ENCODE measurements at regions not wholly inside any gene's neighbourhood (a gene's known extent, or its start where the extent isn't known, plus 50 kb on each side); places are given as distances from the start of the nearest gene placed in this dataset.

DNA sequence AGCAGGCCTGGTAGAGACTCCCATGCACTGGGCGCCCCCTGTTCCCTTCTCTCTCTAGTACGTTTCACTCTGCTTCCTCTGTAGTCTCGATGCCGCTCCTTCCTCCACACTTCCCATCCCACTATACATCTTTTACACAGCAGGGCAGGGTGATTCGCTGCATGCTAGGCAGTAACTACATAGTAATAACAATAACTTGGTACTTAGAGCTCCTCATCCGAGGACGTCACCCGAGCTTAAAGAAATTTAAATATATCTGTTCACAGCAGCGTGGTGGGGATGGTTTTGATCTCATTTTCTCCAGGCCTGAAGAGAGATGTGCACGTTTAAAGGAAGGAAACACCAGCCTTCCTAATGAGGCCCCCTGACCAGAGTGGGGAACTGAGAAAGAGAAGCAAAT lies 276.9 kb downstream of the SKAP2 start:
- Histone ChIP-seq H3K4me1 (peaks cover 0 to 10% (median 8%) of the 10 kb centered on the region in 4 donors), H3K36me3 (no peaks in the 10 kb centered on the region), H3K27me3 (peaks cover 0 to 11% (median 0%) of the 10 kb centered on the region in 4 donors), H3K4me3 (no peak overlapping the region), H3K27ac (replicated peaks in 1 of 4) (no peak overlapping the region), H3K9me3 (no peaks in the 10 kb centered on the region)
- WGBS, result 85% methylated on average over 10 of the region's 10 CpGs
- peak; percentile 82 for DNase-seq (ENCODE audit: extremely low spot score)
- intact Hi-C loops (cut with DNase I), result no loop called here
- no peak for TF ChIP-seq EP300 (IDR thresholded peaks at IDR 0.05)
- TF ChIP-seq POLR2A (IDR thresholded peaks at IDR 0.05; ENCODE audit: low read depth), result no peak
- TF ChIP-seq POLR2AphosphoS5 (IDR thresholded peaks at IDR 0.05), result no peak
- TF ChIP-seq, protein P1, sequence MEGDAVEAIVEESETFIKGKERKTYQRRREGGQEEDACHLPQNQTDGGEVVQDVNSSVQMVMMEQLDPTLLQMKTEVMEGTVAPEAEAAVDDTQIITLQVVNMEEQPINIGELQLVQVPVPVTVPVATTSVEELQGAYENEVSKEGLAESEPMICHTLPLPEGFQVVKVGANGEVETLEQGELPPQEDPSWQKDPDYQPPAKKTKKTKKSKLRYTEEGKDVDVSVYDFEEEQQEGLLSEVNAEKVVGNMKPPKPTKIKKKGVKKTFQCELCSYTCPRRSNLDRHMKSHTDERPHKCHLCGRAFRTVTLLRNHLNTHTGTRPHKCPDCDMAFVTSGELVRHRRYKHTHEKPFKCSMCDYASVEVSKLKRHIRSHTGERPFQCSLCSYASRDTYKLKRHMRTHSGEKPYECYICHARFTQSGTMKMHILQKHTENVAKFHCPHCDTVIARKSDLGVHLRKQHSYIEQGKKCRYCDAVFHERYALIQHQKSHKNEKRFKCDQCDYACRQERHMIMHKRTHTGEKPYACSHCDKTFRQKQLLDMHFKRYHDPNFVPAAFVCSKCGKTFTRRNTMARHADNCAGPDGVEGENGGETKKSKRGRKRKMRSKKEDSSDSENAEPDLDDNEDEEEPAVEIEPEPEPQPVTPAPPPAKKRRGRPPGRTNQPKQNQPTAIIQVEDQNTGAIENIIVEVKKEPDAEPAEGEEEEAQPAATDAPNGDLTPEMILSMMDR (IDR thresholded peaks at IDR 0.05), result no peak

DNA sequence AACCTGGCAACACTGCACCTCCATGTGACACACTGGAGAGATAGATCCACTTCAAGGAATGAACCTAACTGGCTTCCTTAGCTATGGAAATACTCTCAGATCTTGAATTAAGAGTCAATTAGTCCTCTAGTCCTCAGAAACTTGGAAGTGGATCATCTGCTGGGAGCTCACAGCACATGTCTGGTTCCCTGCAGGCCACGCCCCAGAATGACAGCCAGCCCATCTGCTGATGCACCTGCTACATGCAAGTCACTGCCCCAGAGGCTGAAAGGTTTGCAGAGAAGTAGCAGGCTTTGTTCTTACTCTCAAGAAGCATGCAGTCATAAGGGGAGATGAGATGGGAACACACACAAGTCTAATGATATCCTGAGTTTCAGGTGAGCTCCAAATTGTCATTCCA lies 275.9 kb downstream of the SKAP2 start:
- intact Hi-C loops (cut with DNase I), result no loop called here
- no peaks in the 10 kb centered on the region for H3K36me3 ChIP-seq
- H3K4me3 ChIP-seq, result no peak overlapping the region
- H3K4me1 ChIP-seq, result peaks cover 0 to 19% (median 18%) of the 10 kb centered on the region in 4 donors
- H3K9me3 ChIP-seq, result no peaks in the 10 kb centered on the region
- peaks cover 0 to 11% (median 0%) of the 10 kb centered on the region in 4 donors for H3K27me3 ChIP-seq
- WGBS, result 50% methylated on average over 1 of the region's 1 CpG
- H3K27ac ChIP-seq (replicated peaks in 1 of 4), result no peak overlapping the region
- peak; percentile 74 for DNase-seq (ENCODE audit: extremely low spot score)
- TF ChIP-seq POLR2AphosphoS5 (IDR thresholded peaks at IDR 0.05) (no peak), POLR2A (IDR thresholded peaks at IDR 0.05; ENCODE audit: low read depth) (no peak), EP300 (IDR thresholded peaks at IDR 0.05) (no peak)
- TF ChIP-seq, protein P1 (IDR thresholded peaks at IDR 0.05), result no peak

DNA sequence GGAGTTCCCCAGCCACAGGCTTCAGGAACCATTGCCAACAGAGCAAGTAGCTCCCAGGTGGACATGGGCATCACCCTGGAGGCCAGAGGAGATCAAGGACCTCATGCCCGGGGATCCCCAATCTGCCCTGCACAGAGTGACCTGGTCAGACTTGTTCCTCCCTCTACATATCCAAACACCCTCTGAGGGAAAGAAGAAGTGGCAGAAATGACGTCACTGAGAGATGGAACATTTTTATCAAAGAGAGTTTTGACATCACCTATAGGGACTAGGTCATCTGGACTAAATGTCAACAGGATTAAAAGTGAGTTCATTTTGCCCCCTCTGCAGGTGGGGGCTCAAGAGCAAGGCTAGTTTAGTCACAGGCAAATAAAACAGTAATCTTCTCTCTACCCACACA lies 273.7 kb downstream of the SKAP2 start:
- no peaks in the 10 kb centered on the region for H3K9me3 ChIP-seq
- peaks cover 0 to 11% (median 0%) of the 10 kb centered on the region in 4 donors for H3K27me3 ChIP-seq
- 65% methylated on average over 2 of the region's 2 CpGs for WGBS
- H3K36me3 ChIP-seq, result no peaks in the 10 kb centered on the region
- peak; percentile 62 for DNase-seq (ENCODE audit: extremely low spot score)
- TF ChIP-seq, protein P1 (IDR thresholded peaks at IDR 0.05), result no peak
- TF ChIP-seq POLR2A (IDR thresholded peaks at IDR 0.05; ENCODE audit: low read depth), result no peak
- no peak for TF ChIP-seq POLR2AphosphoS5 (IDR thresholded peaks at IDR 0.05)
- no peak for TF ChIP-seq EP300 (IDR thresholded peaks at IDR 0.05)
- peaks cover 0 to 35% (median 34%) of the 10 kb centered on the region in 4 donors for H3K4me1 ChIP-seq
- intact Hi-C loops (cut with DNase I), result no loop called here
- no peak overlapping the region for H3K4me3 ChIP-seq
- H3K27ac ChIP-seq (replicated peaks in 1 of 4), result no peak overlapping the region

DNA sequence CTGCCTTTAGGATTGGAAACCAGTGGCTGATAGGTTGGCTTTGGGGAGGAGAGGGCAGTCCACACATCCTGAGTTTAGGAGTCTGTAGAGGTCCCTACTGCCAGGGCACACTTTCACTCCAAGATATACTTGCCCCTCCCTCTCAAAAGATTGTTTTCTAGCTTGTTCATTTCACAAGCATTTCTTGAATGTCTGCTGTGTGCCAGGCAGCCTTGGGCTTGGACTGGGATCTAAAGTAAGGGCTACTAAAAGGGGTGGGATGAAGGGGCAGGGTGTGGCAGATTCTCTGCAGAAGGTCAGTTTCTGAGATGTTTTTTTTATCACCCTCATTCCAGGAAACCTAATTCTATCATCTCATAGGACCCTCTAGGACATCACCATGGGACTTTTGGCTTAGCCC lies 272.4 kb downstream of the SKAP2 start:
- Histone ChIP-seq H3K9me3 (no peaks in the 10 kb centered on the region), H3K27me3 (peaks cover 0 to 3% (median 0%) of the 10 kb centered on the region in 4 donors), H3K4me1 (peaks cover 0 to 35% (median 34%) of the 10 kb centered on the region in 4 donors), H3K4me3 (no peak overlapping the region), H3K36me3 (no peaks in the 10 kb centered on the region), H3K27ac (replicated peaks in 1 of 4) (no peak overlapping the region)
- TF ChIP-seq EP300 (IDR thresholded peaks at IDR 0.05) (no peak), POLR2A (IDR thresholded peaks at IDR 0.05; ENCODE audit: low read depth) (no peak), POLR2AphosphoS5 (IDR thresholded peaks at IDR 0.05) (no peak)
- TF ChIP-seq, protein P1 (IDR thresholded peaks at IDR 0.05), result no peak
- intact Hi-C loops (cut with DNase I), result no loop called here
- DNase-seq (ENCODE audit: extremely low spot score), result peak; percentile 68

DNA sequence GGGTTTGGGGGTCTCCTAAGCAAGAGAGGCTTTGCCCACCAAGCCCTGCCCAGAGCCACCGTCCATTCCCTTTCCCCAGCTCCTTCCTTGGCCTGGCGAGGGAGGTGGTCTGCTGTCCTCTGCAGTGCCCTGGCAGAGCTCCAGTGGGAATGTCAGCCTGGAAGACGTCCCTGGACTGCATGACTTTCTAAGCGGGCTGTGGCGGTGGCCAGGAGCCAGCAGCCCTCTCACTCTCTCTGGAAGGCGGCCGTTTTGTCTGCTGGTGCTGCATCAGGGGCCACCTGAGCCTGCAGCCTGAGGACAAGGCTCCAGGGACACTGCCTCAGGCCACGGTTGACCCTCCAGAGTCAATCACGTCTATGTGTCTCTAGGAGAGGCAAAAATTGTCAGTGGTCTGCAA lies 271.0 kb downstream of the SKAP2 start:
- H3K9me3 ChIP-seq, result no peaks in the 10 kb centered on the region
- 21% methylated on average over 6 of the region's 9 CpGs for WGBS
- no peak overlapping the region for H3K27ac ChIP-seq (replicated peaks in 1 of 4)
- TF ChIP-seq POLR2AphosphoS5 (IDR thresholded peaks at IDR 0.05) (no peak), POLR2A (IDR thresholded peaks at IDR 0.05; ENCODE audit: low read depth) (no peak), EP300 (IDR thresholded peaks at IDR 0.05) (no peak)
- TF ChIP-seq, protein P1 (IDR thresholded peaks at IDR 0.05), result no peak
- DNase-seq (ENCODE audit: extremely low spot score), result peak; percentile 91
- H3K4me1 ChIP-seq, result peaks cover 0 to 35% (median 34%) of the 10 kb centered on the region in 4 donors
- H3K36me3 ChIP-seq, result no peaks in the 10 kb centered on the region
- no peaks in the 10 kb centered on the region for H3K27me3 ChIP-seq
- H3K4me3 ChIP-seq, result no peak overlapping the region
- intact Hi-C loops (cut with DNase I), result no loop called here

Measured in esophagus muscularis mucosa (tissue), 4 donors.